ENCODE measurements at regions not wholly inside any gene's neighbourhood (a gene's known extent, or its start where the extent isn't known, plus 50 kb on each side); places are given as distances from the start of the nearest gene placed in this dataset.

DNA sequence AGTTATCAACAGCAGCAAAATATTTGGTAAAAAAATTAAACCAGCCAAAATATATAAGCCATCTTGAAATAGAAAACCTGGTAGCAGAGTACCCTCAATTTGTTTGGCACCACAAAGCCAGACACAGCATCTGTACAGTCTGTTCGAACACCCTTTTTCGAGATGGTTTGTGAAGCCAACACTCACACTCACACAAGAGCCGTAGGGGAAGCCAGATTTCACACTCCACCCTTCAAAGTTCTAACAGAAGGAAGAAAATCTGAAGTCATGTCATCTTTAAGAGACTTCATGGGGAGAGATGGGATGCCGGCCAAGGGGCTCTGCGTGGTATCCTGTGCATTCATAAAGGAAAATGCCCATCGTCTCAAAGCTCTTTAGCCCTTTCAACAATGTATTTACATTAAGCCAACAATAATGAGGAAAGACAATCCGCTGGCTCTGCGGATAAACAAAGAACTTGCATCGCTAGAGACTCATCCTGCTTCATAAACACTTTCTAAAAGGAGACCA lies 451.5 kb upstream of the CHST9 start:
- BruUV-seq (replicated peaks), result no TSS peak
- TF ChIP-seq RAD21 (IDR thresholded peaks at IDR 0.05; ENCODE audit: low read depth) (no peak), ZFX (IDR thresholded peaks at IDR 0.05) (no peak), TCF7L2 (IDR thresholded peaks at IDR 0.05; ENCODE audit: borderline replicate concordance, extremely low read depth, insufficient read depth, insufficient read length) (no peak), YY1 (IDR thresholded peaks at IDR 0.05; ENCODE audit: extremely low read depth, insufficient replicate concordance, low read depth, low read length) (no peak), SRF (IDR thresholded peaks at IDR 0.05; ENCODE audit: low read depth) (no peak), SP1 (IDR thresholded peaks at IDR 0.05; ENCODE audit: low read depth) (no peak)
- no peak overlapping the region for H2AFZ ChIP-seq (ENCODE audit: low read depth, low read length, poor library complexity, severe bottlenecking)
- H3K9me2 ChIP-seq (ENCODE audit: insufficient read depth), result no peaks in the 10 kb centered on the region
- no peaks in the 10 kb centered on the region for H3K4me1 ChIP-seq (ENCODE audit: control insufficient read depth in 1 of 2, insufficient read depth in 2 of 2, low read length in 2 of 2)
- CTCF ChIA-PET, result no interaction called here
- no peak overlapping the region for H3K4me3 ChIP-seq (replicated peaks in 1 of 2; ENCODE audit: low read depth in 1 of 2, low read length in 2 of 2)
- no peak overlapping the region for H3K27ac ChIP-seq (ENCODE audit: low read depth, low read length)
- H3K79me2 ChIP-seq (ENCODE audit: insufficient read depth, low read length), result no peaks in the 10 kb centered on the region
- RAD21 ChIA-PET (ENCODE audit: low non-redundant PET in 1 of 2, low total read pairs in 2 of 2, uncharacterized antibody in 2 of 2, unreplicated experiment in 2 of 2), result no interaction called here
- H4K20me1 ChIP-seq (ENCODE audit: insufficient read depth), result no peaks in the 10 kb centered on the region
- ATAC-seq, result no peak
- no peaks in the 10 kb centered on the region for H3K36me3 ChIP-seq (ENCODE audit: control insufficient read depth in 1 of 2, insufficient read depth in 2 of 2, low read length in 2 of 2)
- no peaks in the 10 kb centered on the region for H3K27me3 ChIP-seq (ENCODE audit: insufficient read depth, low read length)
- no peak overlapping the region for H3K9ac ChIP-seq (ENCODE audit: low read length)
- H3K9me3 ChIP-seq (ENCODE audit: control insufficient read depth in 1 of 2, insufficient read depth in 1 of 2, low read depth in 1 of 2, low read length in 2 of 2), result no peaks in the 10 kb centered on the region
- H3K4me2 ChIP-seq (ENCODE audit: low read length), result no peak overlapping the region
- POLR2A ChIA-PET, result no interaction called here
- intact Hi-C loops (cut with micrococcal nuclease), result no loop called here
- DNase-seq (ENCODE audit: low read depth, low spot score), result no peak

DNA sequence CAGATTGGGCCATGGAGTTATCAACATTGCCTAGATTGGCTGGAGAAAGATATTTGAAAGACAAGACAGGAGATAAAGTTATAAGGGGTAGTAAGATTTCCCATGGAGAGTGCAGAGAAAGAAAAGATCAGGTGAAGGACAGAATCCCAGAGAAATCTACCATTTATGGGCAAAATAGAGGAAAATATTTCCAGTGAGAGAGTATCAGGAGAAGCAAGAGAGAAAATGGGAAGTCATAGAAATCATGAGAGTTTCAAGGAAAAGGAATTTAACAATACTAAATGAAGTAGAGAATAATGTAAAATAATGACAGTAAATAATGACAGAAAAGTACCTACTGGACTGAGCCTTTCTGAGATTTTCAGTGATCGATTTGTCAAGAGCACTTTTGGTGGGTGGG lies 447.6 kb upstream of the CHST9 start:
- Histone ChIP-seq H3K27me3 (ENCODE audit: insufficient read depth, low read length) (no peaks in the 10 kb centered on the region), H4K20me1 (ENCODE audit: insufficient read depth) (no peaks in the 10 kb centered on the region), H3K9ac (ENCODE audit: low read length) (no peak overlapping the region), H3K4me3 (replicated peaks in 1 of 2; ENCODE audit: low read depth in 1 of 2, low read length in 2 of 2) (no peak overlapping the region), H3K36me3 (ENCODE audit: control insufficient read depth in 1 of 2, insufficient read depth in 2 of 2, low read length in 2 of 2) (no peaks in the 10 kb centered on the region), H3K4me2 (ENCODE audit: low read length) (no peak overlapping the region), H3K4me1 (ENCODE audit: control insufficient read depth in 1 of 2, insufficient read depth in 2 of 2, low read length in 2 of 2) (no peaks in the 10 kb centered on the region), H3K9me3 (ENCODE audit: control insufficient read depth in 1 of 2, insufficient read depth in 1 of 2, low read depth in 1 of 2, low read length in 2 of 2) (no peaks in the 10 kb centered on the region; a peak in 1 of 4 replicates), H3K9me2 (ENCODE audit: insufficient read depth) (no peaks in the 10 kb centered on the region), H3K79me2 (ENCODE audit: insufficient read depth, low read length) (no peaks in the 10 kb centered on the region), H2AFZ (ENCODE audit: low read depth, low read length, poor library complexity, severe bottlenecking) (no peak overlapping the region), H3K27ac (ENCODE audit: low read depth, low read length) (no peak overlapping the region)
- ChIA-PET POLR2A (no interaction called here), CTCF (no interaction called here), RAD21 (ENCODE audit: low non-redundant PET in 1 of 2, low total read pairs in 2 of 2, uncharacterized antibody in 2 of 2, unreplicated experiment in 2 of 2) (no interaction called here)
- TF ChIP-seq, protein P1, sequence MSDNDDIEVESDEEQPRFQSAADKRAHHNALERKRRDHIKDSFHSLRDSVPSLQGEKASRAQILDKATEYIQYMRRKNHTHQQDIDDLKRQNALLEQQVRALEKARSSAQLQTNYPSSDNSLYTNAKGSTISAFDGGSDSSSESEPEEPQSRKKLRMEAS (IDR thresholded peaks at IDR 0.05), result no peak
- DNase-seq (ENCODE audit: low read depth, low spot score), result no peak
- no peak for ATAC-seq
- intact Hi-C loops (cut with micrococcal nuclease), result no loop called here
- BruUV-seq (replicated peaks), result no TSS peak

Data from HCT116 (cell line).